ENCODE measurements at regions not wholly inside any gene's neighbourhood (a gene's known extent, or its start where the extent isn't known, plus 50 kb on each side); places are given as distances from the start of the nearest gene placed in this dataset.

GRCh38 chr14:71366861-71367260 lies 459.6 kb downstream of the PCNX1 start:
- H3K9ac ChIP-seq (ENCODE audit: low read depth in 1 of 2, low read length in 2 of 2), result no peak overlapping the region
- no peaks in the 10 kb centered on the region for H3K27me3 ChIP-seq (ENCODE audit: control insufficient read depth in 4 of 4, insufficient read depth in 4 of 4, low read length in 3 of 4)
- H3K36me3 ChIP-seq (ENCODE audit: control insufficient read depth in 4 of 4, insufficient read depth in 3 of 4, low read depth in 1 of 4, low read length in 3 of 4), result no peaks in the 10 kb centered on the region
- no peak overlapping the region for H3K27ac ChIP-seq (ENCODE audit: low read depth in 1 of 2, low read length in 2 of 2)
- WGBS, result 99% methylated on average over 4 of the region's 4 CpGs
- no peak overlapping the region for H3K4me3 ChIP-seq (ENCODE audit: low read depth in 1 of 3, low read length in 3 of 3)
- peaks cover 0 to 8% (median 2%) of the 10 kb centered on the region in 4 donors for H3K4me1 ChIP-seq (ENCODE audit: control insufficient read depth in 4 of 4, insufficient read depth in 4 of 4, low read length in 3 of 4)
- no peak for TF ChIP-seq ZBTB33 (IDR thresholded peaks at IDR 0.05)
- TF ChIP-seq NR2F2 (IDR thresholded peaks at IDR 0.05), result no peak
- no peak for TF ChIP-seq RXRA (IDR thresholded peaks at IDR 0.05)
- no peak for TF ChIP-seq REST (IDR thresholded peaks at IDR 0.05)
- no peak for TF ChIP-seq ATF3 (IDR thresholded peaks at IDR 0.05)
- no peak for TF ChIP-seq EGR1 (IDR thresholded peaks at IDR 0.05; ENCODE audit: low read depth in 2 of 2)
- no peak for TF ChIP-seq SP1 (IDR thresholded peaks at IDR 0.05)
- no peak for TF ChIP-seq JUND (IDR thresholded peaks at IDR 0.05)
- no peak for TF ChIP-seq HNF4G (IDR thresholded peaks at IDR 0.05)
- DNase-seq (ENCODE audit: low spot score), result no peak
- no peaks in the 10 kb centered on the region for H3K9me3 ChIP-seq (ENCODE audit: control insufficient read depth in 4 of 4, low read length in 3 of 4)

GRCh38 chr14:71371711-71372396 lies 464.6 kb downstream of the PCNX1 start:
- Histone ChIP-seq H3K4me1 (ENCODE audit: control insufficient read depth in 4 of 4, insufficient read depth in 4 of 4, low read length in 3 of 4) (peaks cover 0 to 4% (median 0%) of the 10 kb centered on the region in 4 donors), H3K36me3 (ENCODE audit: control insufficient read depth in 4 of 4, insufficient read depth in 3 of 4, low read depth in 1 of 4, low read length in 3 of 4) (no peaks in the 10 kb centered on the region), H3K27ac (ENCODE audit: low read depth in 1 of 2, low read length in 2 of 2) (no peak overlapping the region), H3K9me3 (ENCODE audit: control insufficient read depth in 4 of 4, low read length in 3 of 4) (no peaks in the 10 kb centered on the region), H3K9ac (ENCODE audit: low read depth in 1 of 2, low read length in 2 of 2) (no peak overlapping the region), H3K27me3 (ENCODE audit: control insufficient read depth in 4 of 4, insufficient read depth in 4 of 4, low read length in 3 of 4) (no peaks in the 10 kb centered on the region), H3K4me3 (ENCODE audit: low read depth in 1 of 3, low read length in 3 of 3) (no peak overlapping the region)
- no peak for TF ChIP-seq RAD21 (IDR thresholded peaks at IDR 0.05)
- no peak for TF ChIP-seq ZBTB33 (IDR thresholded peaks at IDR 0.05)
- DNase-seq (ENCODE audit: low spot score), result no peak
- 77% methylated on average over 2 of the region's 2 CpGs for WGBS
